Pancreas (tissue), 10 donors: ENCODE measurements at regions not wholly inside any gene's neighbourhood (a gene's known extent, or its start where the extent isn't known, plus 50 kb on each side); places are given as distances from the start of the nearest gene placed in this dataset.

Experiments
- ATAC-seq, 4 donors: fragments of 200-7000 bp; cut with Tn5 transposase; one replicate each; pipeline versions ENCODE4 v1.8.0 to v1.9.1; 2020; ENCODE audit warnings: mild to moderate bottlenecking in 4 of 4, moderate library complexity in 4 of 4
- DNase-seq, 6 donors: peaks; one replicate each; pipeline ENCODE4 v3.0.0-alpha.2; 2020
- FAIRE-seq: peaks from 2 replicates; lab custom pipeline; 2012; peaks lifted over from hg19 to GRCh38; lab: Jason Lieb, UNC
- H3K27ac ChIP-seq, 4 donors: fragments of 200-600 bp; sonication (generic); 1 replicate in 3 of 4; 2 replicates in 1 of 4; pipeline versions ENCODE4 v1.5.0 to v1.8.0; 2020
- H3K27me3 ChIP-seq, 4 donors: fragments of 200-600 bp; one replicate each; pipeline ENCODE4 v1.8.0; 2021
- H3K36me3 ChIP-seq, 3 donors: fragments of 200-600 bp; sonication (generic) in 1 of 3; one replicate each; pipeline versions ENCODE4 v1.5.0 to v1.8.0; 2020 to 2021
- H3K4me1 ChIP-seq, 3 donors: fragments of 200-600 bp; one replicate each; pipeline ENCODE4 v1.8.0; 2021
- H3K4me3 ChIP-seq, 4 donors: fragments of 200-600 bp; sonication (generic) in 2 of 4; one replicate each; pipeline versions ENCODE4 v1.5.0 to v1.8.0; 2020 to 2021
- H3K9me3 ChIP-seq, 4 donors: fragments of 200-600 bp; one replicate each; pipeline ENCODE4 v1.8.0; 2021
- WGBS, 2 donors: extraction: QIAGEN DNeasy Blood & Tissue Kit; methylation state at CpG; one replicate each; pipeline ENCODE4 v1.1.7; 2013; 5-methylcytosine and 5-hydroxymethylcytosine counted together
- intact Hi-C, 3 donors: fragments of 100-400 bp; cut with DNase I; formaldehyde crosslinking; loops; one replicate each; pipeline versions ENCODE4 v1.11.1 to v1.14.2; 2022
- TF ChIP-seq, protein P1 (sequence below), 4 donors: fragments of 200-600 bp; sonication (generic) in 3 of 4; IDR thresholded peaks; one replicate each; pipeline versions ENCODE4 v1.5.0 to v1.8.0; 2021; ENCODE audit warnings: antibody characterized with exemption in 4 of 4
- donor health status: healthy with polysubstance abuse.
- donor health status: DM: no; HTN: no; CAD: no; lungs with moderate emphysema.
- donor health status: DM: no; HTN: no; CAD: no.
- donor health status: control.
- donor health status: control.
- donor health status: Bipolar disorder and iron deficiency.
- donor health status: DM: yes; HTN: yes; CAD: no.
- donor health status: DM: no; HTN: no; CAD: no.
- donor health status: DM: no; HTN: no; CAD: no.
- donor health status: DM: yes; HTN: yes; CAD: no.

DNA sequence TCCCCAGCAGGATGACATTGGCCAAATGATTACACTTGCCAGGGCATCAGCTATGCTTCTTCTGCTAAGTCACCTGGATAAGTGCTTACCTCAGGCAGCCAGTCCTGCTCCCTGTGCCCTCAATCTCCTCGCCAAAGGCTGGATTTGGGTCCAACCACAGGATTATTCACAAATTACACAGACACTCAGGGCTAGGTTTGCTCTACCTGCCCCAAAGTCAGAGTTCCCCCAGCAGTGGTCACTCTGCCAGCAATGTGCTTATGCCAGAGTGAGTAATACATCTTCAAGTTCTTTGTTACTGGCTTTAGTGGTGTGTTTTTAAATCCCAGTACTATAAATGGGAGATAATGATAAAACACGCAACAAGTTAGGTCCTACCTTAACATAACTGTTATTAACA lies 189.7 kb upstream of the SEMA3D start:
- intact Hi-C loops = no loop called here
- ATAC-seq = no peak
- DNase-seq = no peak
- TF ChIP-seq, protein P1, sequence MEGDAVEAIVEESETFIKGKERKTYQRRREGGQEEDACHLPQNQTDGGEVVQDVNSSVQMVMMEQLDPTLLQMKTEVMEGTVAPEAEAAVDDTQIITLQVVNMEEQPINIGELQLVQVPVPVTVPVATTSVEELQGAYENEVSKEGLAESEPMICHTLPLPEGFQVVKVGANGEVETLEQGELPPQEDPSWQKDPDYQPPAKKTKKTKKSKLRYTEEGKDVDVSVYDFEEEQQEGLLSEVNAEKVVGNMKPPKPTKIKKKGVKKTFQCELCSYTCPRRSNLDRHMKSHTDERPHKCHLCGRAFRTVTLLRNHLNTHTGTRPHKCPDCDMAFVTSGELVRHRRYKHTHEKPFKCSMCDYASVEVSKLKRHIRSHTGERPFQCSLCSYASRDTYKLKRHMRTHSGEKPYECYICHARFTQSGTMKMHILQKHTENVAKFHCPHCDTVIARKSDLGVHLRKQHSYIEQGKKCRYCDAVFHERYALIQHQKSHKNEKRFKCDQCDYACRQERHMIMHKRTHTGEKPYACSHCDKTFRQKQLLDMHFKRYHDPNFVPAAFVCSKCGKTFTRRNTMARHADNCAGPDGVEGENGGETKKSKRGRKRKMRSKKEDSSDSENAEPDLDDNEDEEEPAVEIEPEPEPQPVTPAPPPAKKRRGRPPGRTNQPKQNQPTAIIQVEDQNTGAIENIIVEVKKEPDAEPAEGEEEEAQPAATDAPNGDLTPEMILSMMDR (IDR thresholded peaks at IDR 0.05) = no peak
- WGBS, 2 donors = 77% methylated on average over 2 of the region's 2 CpGs
- H3K4me3 ChIP-seq = no peak overlapping the region
- FAIRE-seq = no peak
- H3K4me1 ChIP-seq = no peaks in the 10 kb centered on the region
- H3K9me3 ChIP-seq = no peaks in the 10 kb centered on the region
- H3K36me3 ChIP-seq = no peaks in the 10 kb centered on the region
- no peak overlapping the region for H3K27ac ChIP-seq
- H3K27me3 ChIP-seq = no peaks in the 10 kb centered on the region

DNA sequence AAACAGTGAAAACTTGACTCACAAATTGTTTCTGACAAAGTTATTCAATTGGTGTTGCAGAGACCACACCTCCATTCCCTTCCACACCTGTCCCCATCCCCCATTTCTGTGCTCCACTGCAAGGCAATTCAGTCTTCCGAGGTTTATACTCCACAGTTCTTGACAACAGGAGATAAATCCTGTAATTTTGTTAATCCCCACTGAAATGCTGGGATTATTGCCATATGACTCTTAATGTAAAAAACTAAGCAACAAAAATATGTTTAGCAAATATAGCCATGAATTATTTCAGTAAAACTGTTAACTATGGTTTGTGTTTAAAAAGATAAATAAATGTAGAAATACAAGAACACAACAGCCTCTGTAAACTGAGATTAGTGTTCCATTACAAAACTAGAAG lies 170.1 kb upstream of the SEMA3D start:
- intact Hi-C loops = no loop called here
- TF ChIP-seq, protein P1 (IDR thresholded peaks at IDR 0.05) = no peak
- H3K4me3 ChIP-seq = no peak overlapping the region
- no peaks in the 10 kb centered on the region for H3K27me3 ChIP-seq
- no peak for ATAC-seq
- WGBS, 2 donors = 57 to 59% methylated on average over 1 of the region's 1 CpG
- H3K4me1 ChIP-seq = no peaks in the 10 kb centered on the region
- no peaks in the 10 kb centered on the region for H3K9me3 ChIP-seq
- no peak overlapping the region for H3K27ac ChIP-seq
- no peak for FAIRE-seq
- DNase-seq = no peak
- H3K36me3 ChIP-seq = no peaks in the 10 kb centered on the region

DNA sequence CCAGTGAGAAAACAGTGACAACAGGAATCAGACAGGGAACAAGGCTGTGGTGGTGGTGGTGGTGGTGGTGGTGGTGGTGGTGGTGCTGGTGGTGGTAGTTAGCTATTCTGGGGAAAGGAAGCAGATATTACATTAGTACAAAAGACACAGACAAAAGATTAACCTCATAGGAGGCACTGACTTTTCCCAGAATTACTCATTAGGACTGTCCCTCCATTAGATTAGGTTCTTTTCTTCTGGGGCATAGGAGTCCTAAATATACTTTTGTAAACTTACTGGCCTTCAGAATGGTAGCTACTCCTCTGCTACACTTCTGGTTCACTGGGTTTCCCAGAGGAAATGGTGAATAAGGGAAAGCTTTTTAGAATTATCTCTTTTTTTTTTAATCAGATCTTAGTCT lies 156.6 kb upstream of the SEMA3D start:
- TF ChIP-seq, protein P1 (IDR thresholded peaks at IDR 0.05) = no peak
- Histone ChIP-seq H3K27me3 (peaks cover 0 to 4% (median 0%) of the 10 kb centered on the region in 4 donors), H3K9me3 (no peaks in the 10 kb centered on the region), H3K36me3 (no peaks in the 10 kb centered on the region), H3K4me3 (no peak overlapping the region), H3K4me1 (no peaks in the 10 kb centered on the region), H3K27ac (no peak overlapping the region)
- ATAC-seq (no peak), FAIRE-seq (no peak), DNase-seq (no peak)
- intact Hi-C loops = no loop called here

DNA sequence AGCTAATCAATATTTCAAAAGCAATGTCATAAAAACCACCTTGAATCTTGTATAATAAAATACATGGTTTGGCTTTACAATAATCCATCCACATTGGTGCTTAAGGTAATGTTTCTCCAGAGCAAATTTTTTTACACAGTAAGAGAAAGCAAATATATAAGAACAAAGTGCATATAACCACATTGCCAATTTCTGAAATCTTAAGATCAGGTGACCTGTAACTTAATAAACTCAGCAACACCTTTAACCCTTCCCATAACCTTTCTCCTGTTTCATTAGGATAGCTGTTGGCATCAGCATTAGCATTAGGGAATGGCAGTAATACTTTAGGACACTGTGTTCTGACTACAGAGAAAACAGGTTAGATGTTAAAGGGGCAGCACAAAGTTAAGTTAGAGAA lies 155.9 kb upstream of the SEMA3D start:
- no peak overlapping the region for H3K4me3 ChIP-seq
- intact Hi-C loops = no loop called here
- no peak for DNase-seq
- FAIRE-seq = no peak
- H3K27ac ChIP-seq = no peak overlapping the region
- H3K4me1 ChIP-seq = no peaks in the 10 kb centered on the region
- H3K9me3 ChIP-seq = no peaks in the 10 kb centered on the region
- H3K36me3 ChIP-seq = no peaks in the 10 kb centered on the region
- H3K27me3 ChIP-seq = peaks cover 0 to 4% (median 0%) of the 10 kb centered on the region in 4 donors
- ATAC-seq = no peak
- TF ChIP-seq, protein P1 (IDR thresholded peaks at IDR 0.05) = no peak

DNA sequence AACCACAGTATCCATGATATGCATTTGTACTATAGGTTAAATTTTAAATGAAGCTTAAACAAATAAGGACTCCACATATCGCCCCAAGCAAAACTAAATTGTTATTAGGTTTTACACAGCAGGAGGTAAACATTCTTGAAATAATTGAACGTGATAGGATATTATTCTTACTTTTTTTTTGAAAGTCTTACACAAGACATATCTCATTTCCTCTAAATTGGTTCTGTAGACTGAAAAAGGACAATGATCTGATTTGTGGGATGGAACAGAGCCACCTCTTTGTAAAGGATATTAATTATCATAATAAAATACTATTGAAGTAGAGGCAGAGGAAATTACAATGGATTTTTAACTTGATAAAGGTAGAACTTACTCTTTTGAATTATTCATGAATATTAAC lies 155.1 kb upstream of the SEMA3D start:
- DNase-seq (no peak), FAIRE-seq (no peak), ATAC-seq (no peak)
- no peaks in the 10 kb centered on the region for H3K36me3 ChIP-seq
- H3K9me3 ChIP-seq = no peaks in the 10 kb centered on the region
- H3K27me3 ChIP-seq = peaks cover 0 to 4% (median 0%) of the 10 kb centered on the region in 4 donors
- H3K27ac ChIP-seq = no peak overlapping the region
- H3K4me1 ChIP-seq = no peaks in the 10 kb centered on the region
- intact Hi-C loops = no loop called here
- TF ChIP-seq, protein P1 (IDR thresholded peaks at IDR 0.05) = no peak
- no peak overlapping the region for H3K4me3 ChIP-seq
- 15 to 23% methylated on average over 2 of the region's 2 CpGs for WGBS, 2 donors
